Epidermal melanocyte (primary cell): ENCODE measurements at regions not wholly inside any gene's neighbourhood (a gene's known extent, or its start where the extent isn't known, plus 50 kb on each side); places are given as distances from the start of the nearest gene placed in this dataset.

Experiments
- DNase-seq: peaks from one replicate; pipeline ENCODE4 v3.0.0; 2011; ENCODE audit warnings: low spot score; ENCODE audit not compliant: insufficient read length

DNA sequence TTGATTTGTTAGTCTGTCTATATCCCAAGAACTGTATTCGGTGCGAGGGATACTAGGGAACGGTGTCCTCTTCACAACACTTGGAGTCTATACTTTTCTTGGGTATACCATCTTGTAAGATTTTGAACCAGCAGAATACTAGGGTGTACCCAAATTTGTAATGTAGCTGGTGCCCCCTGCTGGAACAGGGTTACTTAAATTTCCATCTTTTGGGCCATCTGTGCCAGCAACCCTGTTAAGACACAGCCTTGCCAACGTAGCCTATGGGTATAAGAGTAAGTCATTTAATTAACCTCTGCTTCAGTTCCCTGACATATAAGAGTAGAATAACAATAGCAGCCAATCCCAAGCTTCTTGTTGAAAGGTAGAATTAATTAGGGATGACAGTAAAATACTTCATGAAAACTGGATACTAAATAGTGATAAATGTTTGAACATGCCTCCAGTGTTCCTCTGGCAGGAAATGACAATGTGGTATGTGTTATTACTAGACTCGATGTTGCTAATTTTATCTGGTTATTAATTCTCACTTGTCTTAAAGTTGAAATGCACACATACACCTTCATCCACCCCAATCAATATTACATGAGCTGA, 607.6 kb downstream of the FGF9 start:
- DNase-seq = no peak

DNA sequence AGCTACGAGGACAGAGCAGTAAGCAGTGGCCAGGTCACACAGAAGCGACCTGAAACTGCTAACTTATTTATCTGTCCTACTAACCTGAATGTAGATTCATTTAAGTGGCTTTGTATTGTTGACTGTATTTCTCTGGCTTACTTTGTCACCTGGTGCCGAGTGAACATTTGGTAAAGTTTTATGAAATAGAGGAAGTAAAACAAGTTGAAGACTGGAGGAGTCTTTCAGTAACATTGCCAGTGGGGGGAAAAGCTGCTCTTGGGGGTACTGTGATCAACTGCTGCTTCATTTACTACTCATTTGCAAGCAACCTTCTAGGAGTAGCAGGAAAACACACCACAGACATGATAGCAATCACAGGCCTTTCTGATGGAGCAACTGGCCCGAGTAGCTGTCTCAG, 615.0 kb downstream of the FGF9 start:
- no peak for DNase-seq

- DNase-seq = no peak
Observed at GRCh38 chr13:22286338-22286737, 615.5 kb downstream of the FGF9 start.

- no peak for DNase-seq
Observed at GRCh38 chr13:22287343-22287920, 616.6 kb downstream of the FGF9 start.

- no peak for DNase-seq
Observed at GRCh38 chr13:22288496-22288895, 617.6 kb downstream of the FGF9 start.

DNA sequence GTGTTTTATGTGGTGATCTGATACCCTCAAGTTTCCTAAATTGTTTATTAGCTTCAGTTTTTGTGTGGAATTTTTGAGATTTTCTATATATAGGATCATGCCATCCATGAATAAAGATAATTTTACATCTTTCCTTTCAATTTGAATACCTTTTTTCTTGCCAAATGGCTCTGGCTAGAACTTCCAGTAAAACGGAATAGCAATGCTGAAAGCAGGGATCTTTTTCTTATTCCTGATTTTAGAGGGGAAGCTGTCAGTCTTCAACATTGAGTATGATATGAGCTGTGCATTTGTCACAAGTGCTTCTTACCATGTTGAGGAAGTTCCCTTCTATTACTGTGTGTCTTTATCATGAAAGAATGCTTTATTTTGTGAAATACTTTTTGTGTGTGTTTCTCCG, 618.8 kb downstream of the FGF9 start:
- no peak for DNase-seq

GRCh38 chr13:22298530-22298929, 627.7 kb downstream of the FGF9 start:
- DNase-seq = no peak

- no peak for DNase-seq
Observed at GRCh38 chr13:22311734-22312404, 641.0 kb downstream of the FGF9 start.

GRCh38 chr13:22312405-22312803, 641.5 kb downstream of the FGF9 start:
- no peak for DNase-seq

- no peak for DNase-seq
Observed at GRCh38 chr13:22316494-22317025, 645.7 kb downstream of the FGF9 start.

DNA sequence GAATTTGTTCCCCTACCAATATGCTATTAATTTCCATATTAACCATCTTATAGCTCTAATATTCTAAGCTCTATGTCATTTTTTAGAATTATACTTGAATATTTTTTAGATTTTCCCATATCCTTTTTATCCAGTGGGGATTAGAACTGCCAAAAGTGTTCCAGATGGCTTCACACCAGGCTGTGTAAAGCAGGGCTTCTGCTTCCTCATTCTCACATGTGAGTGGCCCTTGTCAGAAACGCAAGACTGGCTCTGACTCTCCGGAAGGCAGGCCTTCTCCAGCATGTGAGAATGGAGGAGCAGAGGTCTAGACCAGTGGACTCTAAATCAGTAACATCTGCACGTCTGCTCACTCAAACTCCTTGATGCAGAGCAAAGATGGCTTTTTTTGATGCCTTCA, 650.1 kb downstream of the FGF9 start:
- DNase-seq = no peak

GRCh38 chr13:22325761-22326160, 654.9 kb downstream of the FGF9 start:
- no peak for DNase-seq

- DNase-seq = no peak
Observed at GRCh38 chr13:22332416-22332815, 661.5 kb downstream of the FGF9 start.

DNA sequence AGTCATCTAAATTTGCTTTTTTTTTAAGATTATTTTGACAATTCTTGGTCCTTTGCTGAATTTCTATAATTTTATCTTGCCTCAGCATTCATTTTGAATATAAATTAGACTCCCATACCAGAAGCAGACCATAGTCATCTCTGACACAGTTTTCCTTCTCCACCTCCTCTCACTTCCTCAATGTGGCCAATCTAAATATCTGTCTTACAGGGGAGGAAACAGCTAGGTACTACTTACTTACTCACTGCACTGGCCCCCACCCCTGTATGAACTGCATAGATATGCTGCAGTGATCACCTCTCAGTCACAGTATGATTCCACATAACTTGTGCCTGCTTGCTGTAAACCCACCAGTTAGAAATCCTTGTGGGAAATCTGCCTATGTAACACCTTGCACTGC, 665.6 kb downstream of the FGF9 start:
- no peak for DNase-seq

GRCh38 chr13:22357132-22357531, 686.3 kb downstream of the FGF9 start:
- no peak for DNase-seq

DNA sequence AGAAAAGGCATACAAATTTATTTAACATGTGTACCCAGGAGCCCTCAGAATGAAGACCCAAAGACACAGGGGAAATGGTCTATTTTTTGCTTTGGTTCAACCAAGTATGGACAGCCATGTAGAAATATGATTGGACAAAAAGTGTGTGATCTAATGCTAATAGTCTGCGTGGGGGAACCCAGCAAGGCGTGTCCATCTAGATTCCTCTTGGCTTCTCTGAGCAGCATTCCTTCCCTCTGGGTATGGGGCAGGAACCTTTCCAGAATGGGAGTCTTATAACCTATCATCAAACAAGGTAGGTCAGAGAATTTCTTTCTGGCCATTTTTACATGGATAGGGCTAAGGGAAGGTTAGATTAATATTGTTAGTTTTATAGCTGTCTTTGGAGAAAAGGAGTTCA, 698.2 kb downstream of the FGF9 start:
- no peak for DNase-seq

DNA sequence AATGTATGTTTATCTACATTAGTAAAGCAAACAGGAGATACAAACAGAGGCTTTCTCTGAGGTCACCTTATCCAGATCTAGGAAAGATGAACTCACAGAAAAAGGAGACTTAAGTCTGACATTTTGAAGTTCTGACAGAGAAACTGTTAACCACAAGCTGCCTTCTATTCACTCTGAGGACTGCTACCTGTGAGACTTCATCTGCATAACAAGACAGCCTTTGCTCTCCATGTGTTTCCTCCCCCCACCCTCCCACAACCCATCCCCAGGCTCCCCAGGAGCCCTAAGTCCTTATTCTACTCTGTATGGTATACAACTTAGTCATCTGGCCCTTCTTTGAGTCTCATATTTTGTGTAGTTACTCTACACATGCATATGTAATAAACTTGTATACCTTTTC, 699.0 kb downstream of the FGF9 start:
- DNase-seq = no peak

DNA sequence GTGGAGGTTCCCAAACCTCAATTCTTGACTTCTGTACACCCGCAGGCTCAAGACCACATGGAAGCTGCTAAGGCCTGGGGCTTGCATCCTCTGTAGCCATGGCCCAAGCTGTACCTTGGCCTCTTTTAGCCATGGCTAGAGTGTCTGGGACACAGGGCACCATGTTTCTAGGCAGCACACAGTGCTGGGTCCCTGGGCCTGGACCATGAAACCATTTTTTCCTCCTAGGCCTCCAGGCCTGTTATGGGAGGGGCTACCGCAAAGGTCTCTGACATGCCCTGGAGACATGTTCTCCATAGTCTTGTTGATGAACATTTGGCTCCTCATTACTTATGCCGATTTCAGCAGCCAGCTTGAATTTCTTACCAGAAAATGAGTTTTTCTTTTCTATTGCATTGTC, 701.4 kb downstream of the FGF9 start:
- no peak for DNase-seq

DNA sequence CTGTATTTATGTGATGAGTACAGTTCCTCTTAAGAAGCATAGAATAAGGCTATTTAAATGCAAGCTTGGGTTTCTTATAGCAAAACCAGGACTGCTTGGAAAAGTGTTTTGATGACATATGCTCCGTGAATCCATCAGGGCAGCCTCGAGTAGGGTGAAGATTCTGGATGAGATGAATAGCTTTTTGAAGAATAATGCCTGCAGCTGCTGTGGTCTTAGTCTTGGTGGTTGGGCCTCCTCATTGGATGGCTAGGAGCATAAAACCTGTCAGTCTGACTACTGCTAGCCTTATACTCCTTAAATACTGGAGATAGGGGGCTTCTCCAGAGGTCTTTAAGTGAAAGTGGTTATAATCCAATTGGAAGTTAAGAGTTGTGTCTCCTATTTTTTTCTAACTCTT, 704.3 kb downstream of the FGF9 start:
- no peak for DNase-seq

GRCh38 chr13:22387899-22388298, 717.0 kb downstream of the FGF9 start:
- no peak for DNase-seq

- DNase-seq = no peak
Observed at GRCh38 chr13:22399801-22400420, 729.0 kb downstream of the FGF9 start.

DNA sequence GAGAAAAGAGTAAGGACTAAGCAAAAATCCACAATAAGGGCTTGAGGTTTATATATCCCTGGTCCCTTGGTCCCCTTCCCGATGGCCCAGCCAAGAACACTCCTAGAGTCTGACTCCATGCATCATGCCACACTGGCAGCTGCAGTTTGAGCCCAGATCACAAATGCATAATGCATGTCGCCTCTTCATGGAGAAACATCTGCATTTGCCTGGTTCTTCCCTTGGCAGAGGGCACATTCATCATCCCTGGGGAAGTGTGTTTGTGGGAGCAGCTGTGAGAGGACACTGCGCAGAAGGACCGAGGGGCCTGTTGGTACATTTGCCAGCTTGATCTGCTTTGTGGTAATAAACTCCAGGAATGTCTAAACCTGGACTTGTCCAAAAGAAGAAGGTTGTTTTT, 731.8 kb downstream of the FGF9 start:
- no peak for DNase-seq
